Uterus (tissue), 3 donors: ENCODE measurements at regions not wholly inside any gene's neighbourhood (a gene's known extent, or its start where the extent isn't known, plus 50 kb on each side); places are given as distances from the start of the nearest gene placed in this dataset.

Experiments
- DNase-seq, 2 donors: peaks; one replicate each; pipeline ENCODE4 v3.0.0-alpha.2; 2019 to 2020
- H3K27ac ChIP-seq, 2 donors: fragments of 200-600 bp; sonication (generic); 1 replicate in 1 of 2; 2 replicates in 1 of 2; pipeline ENCODE4 v1.5.1; 2016 to 2018
- H3K27me3 ChIP-seq, 2 donors: fragments of 200-600 bp; sonication (generic); one replicate each; pipeline ENCODE4 v1.5.1; 2018 to 2019; ENCODE audit warnings: control low read depth in 1 of 2
- H3K36me3 ChIP-seq, 2 donors: fragments of 200-600 bp; sonication (generic); one replicate each; pipeline ENCODE4 v1.5.1; 2019; ENCODE audit warnings: control low read depth in 1 of 2
- H3K4me1 ChIP-seq, 2 donors: fragments of 200-600 bp; sonication (generic); one replicate each; pipeline ENCODE4 v1.5.1; 2018 to 2019; ENCODE audit warnings: control low read depth in 1 of 2
- H3K4me3 ChIP-seq, 2 donors: fragments of 200-600 bp; sonication (generic); 1 replicate in 1 of 2; 2 replicates in 1 of 2; pipeline ENCODE4 v1.5.1; 2018 to 2019; ENCODE audit warnings: mild to moderate bottlenecking in 1 of 2
- H3K9me3 ChIP-seq, 2 donors: fragments of 200-600 bp; sonication (generic); one replicate each; pipeline ENCODE4 v1.5.1; 2019; ENCODE audit warnings: control low read depth in 1 of 2
- POLR2A ChIP-seq, 2 donors: fragments of 450-650 bp; IDR thresholded peaks; one replicate each; pipeline ENCODE4 v1.6.1; 2016; ENCODE audit warnings: antibody characterized with exemption in 2 of 2, mild to moderate bottlenecking in 1 of 2, moderate library complexity in 1 of 2
- intact Hi-C: fragments of 100-400 bp; cut with DNase I; formaldehyde crosslinking; loops from one replicate; pipeline ENCODE4 v1.15.1; 2023; ENCODE audit warnings: low total_unique reads
- TF ChIP-seq, protein P1 (sequence below), 4 experiments: fragments of 200-600 bp in 2 of 4; fragments of 450-650 bp in 2 of 4; sonication (generic) in 2 of 4; IDR thresholded peaks; one replicate each; pipeline ENCODE4 v1.5.1; 2016 to 2019; ENCODE audit warnings: antibody characterized with exemption in 4 of 4, mild to moderate bottlenecking in 2 of 4, moderate library complexity in 1 of 4
- donor health status: DM: yes; HTN: yes; CAD: no.

GRCh38 chr12:102781117-102781516 is 135.9 kb downstream of the PAH start:
- Histone ChIP-seq H3K4me1 (no peaks in the 10 kb centered on the region), H3K4me3 (no peak overlapping the region), H3K9me3 (no peaks in the 10 kb centered on the region), H3K36me3 (no peaks in the 10 kb centered on the region), H3K27ac (no peak overlapping the region), H3K27me3 (no peaks in the 10 kb centered on the region)
- intact Hi-C loops = no loop called here
- no peak for TF ChIP-seq POLR2A (IDR thresholded peaks at IDR 0.05)
- TF ChIP-seq, protein P1, sequence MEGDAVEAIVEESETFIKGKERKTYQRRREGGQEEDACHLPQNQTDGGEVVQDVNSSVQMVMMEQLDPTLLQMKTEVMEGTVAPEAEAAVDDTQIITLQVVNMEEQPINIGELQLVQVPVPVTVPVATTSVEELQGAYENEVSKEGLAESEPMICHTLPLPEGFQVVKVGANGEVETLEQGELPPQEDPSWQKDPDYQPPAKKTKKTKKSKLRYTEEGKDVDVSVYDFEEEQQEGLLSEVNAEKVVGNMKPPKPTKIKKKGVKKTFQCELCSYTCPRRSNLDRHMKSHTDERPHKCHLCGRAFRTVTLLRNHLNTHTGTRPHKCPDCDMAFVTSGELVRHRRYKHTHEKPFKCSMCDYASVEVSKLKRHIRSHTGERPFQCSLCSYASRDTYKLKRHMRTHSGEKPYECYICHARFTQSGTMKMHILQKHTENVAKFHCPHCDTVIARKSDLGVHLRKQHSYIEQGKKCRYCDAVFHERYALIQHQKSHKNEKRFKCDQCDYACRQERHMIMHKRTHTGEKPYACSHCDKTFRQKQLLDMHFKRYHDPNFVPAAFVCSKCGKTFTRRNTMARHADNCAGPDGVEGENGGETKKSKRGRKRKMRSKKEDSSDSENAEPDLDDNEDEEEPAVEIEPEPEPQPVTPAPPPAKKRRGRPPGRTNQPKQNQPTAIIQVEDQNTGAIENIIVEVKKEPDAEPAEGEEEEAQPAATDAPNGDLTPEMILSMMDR (IDR thresholded peaks at IDR 0.05) = no peak
- no peak for DNase-seq

DNA sequence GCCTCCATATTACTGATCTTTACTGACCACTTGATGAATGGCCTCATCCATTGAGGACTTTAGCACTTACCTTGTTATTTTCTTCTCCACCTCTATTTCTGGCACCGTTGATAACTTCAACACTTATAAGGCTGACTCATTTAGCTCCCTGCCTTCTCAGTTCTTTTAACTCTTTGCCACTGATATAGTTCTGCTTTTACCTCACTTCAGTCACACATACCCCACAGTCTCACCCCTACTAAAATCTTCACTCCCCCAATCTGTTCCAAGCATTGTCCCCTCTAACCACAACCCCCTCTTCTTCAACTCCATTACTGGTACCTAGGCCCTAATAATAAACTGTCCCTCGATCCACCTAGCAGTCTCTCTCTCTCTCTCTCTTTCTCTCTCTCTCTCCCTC is 141.0 kb downstream of the PAH start:
- no peak overlapping the region for H3K27ac ChIP-seq

DNA sequence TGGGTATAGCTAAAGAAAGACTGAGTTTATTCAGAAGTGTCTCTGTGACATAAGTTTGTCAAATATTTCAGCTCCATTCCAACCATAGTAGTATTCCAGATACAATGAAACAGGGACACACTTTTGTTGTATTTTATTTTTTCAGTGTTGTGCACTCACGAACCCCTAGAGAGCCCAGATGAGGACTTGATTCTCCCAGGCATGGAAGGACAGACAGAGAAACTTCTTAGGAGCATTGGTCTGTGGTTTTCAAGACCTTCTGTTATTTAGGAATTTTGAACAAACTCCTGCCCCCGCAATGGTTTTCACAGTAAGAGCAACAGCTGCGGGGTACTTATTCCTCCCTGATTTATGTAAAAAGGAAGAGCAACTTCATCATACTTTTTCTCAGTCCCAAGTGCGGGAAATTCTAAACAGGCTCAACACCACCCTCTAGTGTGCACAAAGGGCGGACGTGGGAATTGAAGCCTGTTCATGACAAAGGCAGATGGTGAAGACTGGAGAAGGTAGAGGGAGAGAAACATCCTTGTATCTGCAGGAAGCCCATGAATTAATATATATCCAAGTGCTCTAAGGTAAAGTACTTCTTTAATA is 147.6 kb downstream of the PAH start:
- no peaks in the 10 kb centered on the region for H3K9me3 ChIP-seq
- H3K4me3 ChIP-seq = no peak overlapping the region
- H3K36me3 ChIP-seq = no peaks in the 10 kb centered on the region
- TF ChIP-seq POLR2A (IDR thresholded peaks at IDR 0.05) = no peak
- TF ChIP-seq, protein P1 (IDR thresholded peaks at IDR 0.05) = peak; percentile 64 to 87 (median 74)
- peak; percentile 80 to 82 for DNase-seq
- intact Hi-C loops = no loop called here
- no peaks in the 10 kb centered on the region for H3K4me1 ChIP-seq
- H3K27me3 ChIP-seq = no peaks in the 10 kb centered on the region
- peak overlapping the region; percentile 8 to 52 for H3K27ac ChIP-seq

More for the DNA sequence above, 141.0 kb downstream of the PAH start:
- H3K27me3 ChIP-seq = no peaks in the 10 kb centered on the region
- no peak for TF ChIP-seq POLR2A (IDR thresholded peaks at IDR 0.05)
- TF ChIP-seq, protein P1 (IDR thresholded peaks at IDR 0.05) = no peak
- no peak overlapping the region for H3K4me3 ChIP-seq
- DNase-seq = no peak
- no peaks in the 10 kb centered on the region for H3K4me1 ChIP-seq
- no peaks in the 10 kb centered on the region for H3K36me3 ChIP-seq
- intact Hi-C loops = no loop called here
- no peaks in the 10 kb centered on the region for H3K9me3 ChIP-seq

DNA sequence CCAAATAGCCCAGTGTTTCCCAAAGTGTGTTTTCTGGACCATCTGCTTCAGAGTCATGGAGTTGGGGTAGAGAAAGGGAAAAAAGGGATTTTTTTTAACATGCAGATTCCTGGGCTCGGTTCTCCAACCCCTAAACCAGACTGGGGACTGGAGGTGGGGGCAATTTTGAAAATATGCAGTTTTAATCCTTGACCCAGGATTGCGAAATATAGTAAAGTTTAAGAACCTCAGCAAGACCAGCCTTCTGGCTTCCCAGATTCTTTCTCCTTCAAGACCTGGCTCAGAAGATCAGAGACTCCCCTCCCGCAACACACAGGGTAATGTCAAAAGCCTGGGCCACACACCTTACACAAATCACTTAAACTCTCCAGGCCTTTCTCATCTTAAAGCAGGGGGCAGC is 150.1 kb downstream of the PAH start:
- H3K27ac ChIP-seq = no peak overlapping the region
- H3K9me3 ChIP-seq = no peaks in the 10 kb centered on the region
- intact Hi-C loops = no loop called here
- TF ChIP-seq, protein P1 (IDR thresholded peaks at IDR 0.05) = no peak
- no peak for TF ChIP-seq POLR2A (IDR thresholded peaks at IDR 0.05)
- DNase-seq = no peak
- peaks cover 0 to 3% of the 10 kb centered on the region in 2 donors for H3K4me1 ChIP-seq
- H3K36me3 ChIP-seq = no peaks in the 10 kb centered on the region
- no peaks in the 10 kb centered on the region for H3K27me3 ChIP-seq
- no peak overlapping the region for H3K4me3 ChIP-seq

GRCh38 chr12:102765736-102766135 is 151.3 kb downstream of the PAH start:
- H3K27me3 ChIP-seq = no peaks in the 10 kb centered on the region
- no peak overlapping the region for H3K4me3 ChIP-seq
- peaks cover 0 to 3% of the 10 kb centered on the region in 2 donors for H3K4me1 ChIP-seq
- H3K27ac ChIP-seq = no peak overlapping the region
- DNase-seq = no peak
- TF ChIP-seq POLR2A (IDR thresholded peaks at IDR 0.05) = no peak
- TF ChIP-seq, protein P1 (IDR thresholded peaks at IDR 0.05) = no peak
- H3K36me3 ChIP-seq = no peaks in the 10 kb centered on the region
- no peaks in the 10 kb centered on the region for H3K9me3 ChIP-seq
- intact Hi-C loops = no loop called here
